Panc1 (cell line): ENCODE measurements at regions not wholly inside any gene's neighbourhood (a gene's known extent, or its start where the extent isn't known, plus 50 kb on each side); places are given as distances from the start of the nearest gene placed in this dataset.

Source experiments
- TF ChIP-seq, protein P1 (sequence below): fragments of 450-650 bp; IDR thresholded peaks from 2 replicates; pipeline ENCODE4 v1.5.1; 2017; ENCODE audit warnings: mild to moderate bottlenecking
- TF ChIP-seq, protein P2 (sequence below), 2 experiments: IDR thresholded peaks; 2 replicates each; pipeline ENCODE4 v1.6.1; 2011 to 2012; ENCODE audit warnings: low read depth in 2 of 2, control low read depth in 1 of 2, low read length in 1 of 2, mild to moderate bottlenecking in 1 of 2, moderate library complexity in 1 of 2; ENCODE audit not compliant: insufficient read depth in 1 of 2

- TF ChIP-seq, protein P1, sequence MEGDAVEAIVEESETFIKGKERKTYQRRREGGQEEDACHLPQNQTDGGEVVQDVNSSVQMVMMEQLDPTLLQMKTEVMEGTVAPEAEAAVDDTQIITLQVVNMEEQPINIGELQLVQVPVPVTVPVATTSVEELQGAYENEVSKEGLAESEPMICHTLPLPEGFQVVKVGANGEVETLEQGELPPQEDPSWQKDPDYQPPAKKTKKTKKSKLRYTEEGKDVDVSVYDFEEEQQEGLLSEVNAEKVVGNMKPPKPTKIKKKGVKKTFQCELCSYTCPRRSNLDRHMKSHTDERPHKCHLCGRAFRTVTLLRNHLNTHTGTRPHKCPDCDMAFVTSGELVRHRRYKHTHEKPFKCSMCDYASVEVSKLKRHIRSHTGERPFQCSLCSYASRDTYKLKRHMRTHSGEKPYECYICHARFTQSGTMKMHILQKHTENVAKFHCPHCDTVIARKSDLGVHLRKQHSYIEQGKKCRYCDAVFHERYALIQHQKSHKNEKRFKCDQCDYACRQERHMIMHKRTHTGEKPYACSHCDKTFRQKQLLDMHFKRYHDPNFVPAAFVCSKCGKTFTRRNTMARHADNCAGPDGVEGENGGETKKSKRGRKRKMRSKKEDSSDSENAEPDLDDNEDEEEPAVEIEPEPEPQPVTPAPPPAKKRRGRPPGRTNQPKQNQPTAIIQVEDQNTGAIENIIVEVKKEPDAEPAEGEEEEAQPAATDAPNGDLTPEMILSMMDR, result no peak
- TF ChIP-seq, protein P2, sequence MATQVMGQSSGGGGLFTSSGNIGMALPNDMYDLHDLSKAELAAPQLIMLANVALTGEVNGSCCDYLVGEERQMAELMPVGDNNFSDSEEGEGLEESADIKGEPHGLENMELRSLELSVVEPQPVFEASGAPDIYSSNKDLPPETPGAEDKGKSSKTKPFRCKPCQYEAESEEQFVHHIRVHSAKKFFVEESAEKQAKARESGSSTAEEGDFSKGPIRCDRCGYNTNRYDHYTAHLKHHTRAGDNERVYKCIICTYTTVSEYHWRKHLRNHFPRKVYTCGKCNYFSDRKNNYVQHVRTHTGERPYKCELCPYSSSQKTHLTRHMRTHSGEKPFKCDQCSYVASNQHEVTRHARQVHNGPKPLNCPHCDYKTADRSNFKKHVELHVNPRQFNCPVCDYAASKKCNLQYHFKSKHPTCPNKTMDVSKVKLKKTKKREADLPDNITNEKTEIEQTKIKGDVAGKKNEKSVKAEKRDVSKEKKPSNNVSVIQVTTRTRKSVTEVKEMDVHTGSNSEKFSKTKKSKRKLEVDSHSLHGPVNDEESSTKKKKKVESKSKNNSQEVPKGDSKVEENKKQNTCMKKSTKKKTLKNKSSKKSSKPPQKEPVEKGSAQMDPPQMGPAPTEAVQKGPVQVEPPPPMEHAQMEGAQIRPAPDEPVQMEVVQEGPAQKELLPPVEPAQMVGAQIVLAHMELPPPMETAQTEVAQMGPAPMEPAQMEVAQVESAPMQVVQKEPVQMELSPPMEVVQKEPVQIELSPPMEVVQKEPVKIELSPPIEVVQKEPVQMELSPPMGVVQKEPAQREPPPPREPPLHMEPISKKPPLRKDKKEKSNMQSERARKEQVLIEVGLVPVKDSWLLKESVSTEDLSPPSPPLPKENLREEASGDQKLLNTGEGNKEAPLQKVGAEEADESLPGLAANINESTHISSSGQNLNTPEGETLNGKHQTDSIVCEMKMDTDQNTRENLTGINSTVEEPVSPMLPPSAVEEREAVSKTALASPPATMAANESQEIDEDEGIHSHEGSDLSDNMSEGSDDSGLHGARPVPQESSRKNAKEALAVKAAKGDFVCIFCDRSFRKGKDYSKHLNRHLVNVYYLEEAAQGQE (IDR thresholded peaks at IDR 0.05; ENCODE audit: insufficient read depth in 1 of 2, low read depth in 2 of 2, low read length in 1 of 2), result no peak
Observed at GRCh38 chr1:172851077-172851476, 192.2 kb downstream of the FASLG start.
